SK-N-SH treated with all-trans-retinoic acid at 6 μM for 48 hours (cell line): ENCODE measurements at regions not wholly inside any gene's neighbourhood (a gene's known extent, or its start where the extent isn't known, plus 50 kb on each side); places are given as distances from the start of the nearest gene placed in this dataset.

Source experiments
- ESRRG ChIP-seq: fragments of 250-450 bp; sonication (Bioruptor Pico); IDR thresholded peaks from 2 replicates; pipeline ENCODE4 v1.6.1; 2021; ENCODE audit warnings: mild to moderate bottlenecking
- ISL1 ChIP-seq: fragments of 250-450 bp; sonication (Bioruptor Pico); IDR thresholded peaks from 2 replicates; pipeline ENCODE4 v2.1.2; 2022; ENCODE audit warnings: mild to moderate bottlenecking, moderate library complexity
- TF ChIP-seq, protein P1 (sequence below): fragments of 250-450 bp; sonication (Bioruptor Pico); IDR thresholded peaks from 2 replicates; pipeline ENCODE4 v1.8.0; 2020; ENCODE audit warnings: mild to moderate bottlenecking, moderate library complexity, borderline replicate concordance

DNA sequence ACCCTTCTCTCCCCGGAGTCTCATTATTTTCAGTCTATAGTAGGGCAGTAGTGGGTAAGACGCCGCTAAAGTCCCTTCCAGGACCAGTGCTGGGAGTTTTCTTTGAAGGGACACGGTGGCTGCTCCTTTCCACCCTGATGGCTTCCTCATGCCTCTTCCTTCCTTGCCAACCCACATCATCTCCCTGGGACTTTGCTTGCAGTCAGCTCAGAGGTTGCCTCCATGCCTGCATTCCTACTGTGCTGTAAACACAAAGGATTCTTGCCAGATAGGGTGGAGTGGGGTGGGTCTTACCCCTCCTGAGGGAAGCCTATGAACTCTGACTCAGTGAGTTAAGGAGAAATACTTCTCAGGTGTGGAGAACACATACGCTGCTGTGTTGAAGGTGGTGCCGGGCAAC is 59.9 kb upstream of the IGFBP3 start:
- TF ChIP-seq ESRRG (no peak), ISL1 (CRISPR knock-in tag) (no peak)
- TF ChIP-seq, protein P1, sequence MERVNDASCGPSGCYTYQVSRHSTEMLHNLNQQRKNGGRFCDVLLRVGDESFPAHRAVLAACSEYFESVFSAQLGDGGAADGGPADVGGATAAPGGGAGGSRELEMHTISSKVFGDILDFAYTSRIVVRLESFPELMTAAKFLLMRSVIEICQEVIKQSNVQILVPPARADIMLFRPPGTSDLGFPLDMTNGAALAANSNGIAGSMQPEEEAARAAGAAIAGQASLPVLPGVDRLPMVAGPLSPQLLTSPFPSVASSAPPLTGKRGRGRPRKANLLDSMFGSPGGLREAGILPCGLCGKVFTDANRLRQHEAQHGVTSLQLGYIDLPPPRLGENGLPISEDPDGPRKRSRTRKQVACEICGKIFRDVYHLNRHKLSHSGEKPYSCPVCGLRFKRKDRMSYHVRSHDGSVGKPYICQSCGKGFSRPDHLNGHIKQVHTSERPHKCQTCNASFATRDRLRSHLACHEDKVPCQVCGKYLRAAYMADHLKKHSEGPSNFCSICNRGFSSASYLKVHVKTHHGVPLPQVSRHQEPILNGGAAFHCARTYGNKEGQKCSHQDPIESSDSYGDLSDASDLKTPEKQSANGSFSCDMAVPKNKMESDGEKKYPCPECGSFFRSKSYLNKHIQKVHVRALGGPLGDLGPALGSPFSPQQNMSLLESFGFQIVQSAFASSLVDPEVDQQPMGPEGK (CRISPR knock-in tag) = no peak
